Common myeloid progenitor, CD34-positive (primary cell): ENCODE measurements at regions not wholly inside any gene's neighbourhood (a gene's known extent, or its start where the extent isn't known, plus 50 kb on each side); places are given as distances from the start of the nearest gene placed in this dataset.

Experiments
- CTCF ChIA-PET: fragments of 350-600 bp; sonication (Branson Sonifier 250); formaldehyde crosslinking; loops from one replicate; lab custom pipeline; 2021; ENCODE audit warnings: antibody characterized with exemption; lab: Charles Lee
- POLR2A ChIA-PET: fragments of 350-600 bp; sonication (Branson Sonifier 250); formaldehyde crosslinking; loops from one replicate; lab custom pipeline; 2021; ENCODE audit warnings: antibody characterized with exemption; lab: Charles Lee
- DNase-seq, 3 donors: peaks; one replicate each; pipeline versions ENCODE4 v3.0.0 to v3.0.0-alpha.2; 2013
- H3K27ac ChIP-seq, 2 experiments: 1 replicate in 1 of 2; 2 replicates in 1 of 2; pipeline ENCODE4 v1.7.0; 2013; ENCODE audit warnings: inconsistent platforms in 2 of 2, low read length in 2 of 2, mild to moderate bottlenecking in 2 of 2, low read depth in 1 of 2, moderate library complexity in 1 of 2; ENCODE audit not compliant: severe bottlenecking in 2 of 2, insufficient read depth in 1 of 2, poor library complexity in 1 of 2
- H3K27me3 ChIP-seq, 5 experiments: replicated peaks in 2 of 5; 1 replicate in 3 of 5; 2 replicates in 2 of 5; pipeline versions ENCODE4 v1.6.1 to v1.7.0; 2013; ENCODE audit warnings: low read length in 4 of 5, mild to moderate bottlenecking in 2 of 5, moderate library complexity in 2 of 5, inconsistent platforms in 1 of 5; ENCODE audit not compliant: insufficient read depth in 5 of 5, control insufficient read depth in 4 of 5
- H3K36me3 ChIP-seq, 4 experiments: 1 replicate in 2 of 4; 2 replicates in 2 of 4; pipeline versions ENCODE4 v1.6.1 to v1.7.0; 2013; ENCODE audit warnings: low read length in 3 of 4, control low read depth in 1 of 4, mild to moderate bottlenecking in 1 of 4; ENCODE audit not compliant: control insufficient read depth in 4 of 4, insufficient read depth in 4 of 4
- H3K4me1 ChIP-seq, 4 experiments: 1 replicate in 3 of 4; 2 replicates in 1 of 4; pipeline versions ENCODE4 v1.6.1 to v1.7.1; 2013; ENCODE audit warnings: low read length in 3 of 4, mild to moderate bottlenecking in 3 of 4, control low read depth in 1 of 4, inconsistent platforms in 1 of 4, moderate library complexity in 1 of 4; ENCODE audit not compliant: control insufficient read depth in 4 of 4, insufficient read depth in 4 of 4; ENCODE audit errors: control extremely low read depth in 1 of 4
- H3K4me3 ChIP-seq, 7 experiments: 1 replicate in 4 of 7; 2 replicates in 3 of 7; pipeline versions ENCODE4 v1.5.1 to v1.7.0; 2013; ENCODE audit warnings: mild to moderate bottlenecking in 7 of 7, low read length in 6 of 7, moderate library complexity in 6 of 7, inconsistent platforms in 2 of 7, low read depth in 2 of 7, control low read depth in 1 of 7; ENCODE audit not compliant: insufficient read depth in 4 of 7, control insufficient read depth in 1 of 7; ENCODE audit errors: extremely low read depth in 1 of 7
- H3K9me3 ChIP-seq, 5 experiments: 1 replicate in 4 of 5; 2 replicates in 1 of 5; pipeline versions ENCODE4 v1.6.1 to v1.7.1; 2013; ENCODE audit warnings: low read length in 4 of 5, mild to moderate bottlenecking in 2 of 5, inconsistent platforms in 1 of 5, low read depth in 1 of 5, moderate library complexity in 1 of 5; ENCODE audit not compliant: control insufficient read depth in 4 of 5, insufficient read depth in 2 of 5; ENCODE audit errors: control extremely low read depth in 1 of 5
- WGBS: methylation state at CpG from one replicate; pipeline ENCODE4 v1.1.5; 2013; ENCODE audit not compliant: insufficient coverage; 5-methylcytosine and 5-hydroxymethylcytosine counted together

- no peak for DNase-seq
- ChIA-PET CTCF (no interaction called here), POLR2A (no interaction called here)
- Histone ChIP-seq H3K27ac (no peak overlapping the region), H3K4me1 (peaks cover 0 to 9% (median 6%) of the 10 kb centered on the region in 4 experiments), H3K9me3 (no peaks in the 10 kb centered on the region), H3K27me3 (no peaks in the 10 kb centered on the region), H3K4me3 (no peak overlapping the region), H3K36me3 (no peaks in the 10 kb centered on the region)
- 100% methylated on average over 1 of the region's 4 CpGs for WGBS
These were observed 907.4 kb upstream of the RAG2 start for GRCh38 chr11:37505406-37505805.

- Histone ChIP-seq H3K9me3 (no peaks in the 10 kb centered on the region), H3K4me1 (peaks cover 0 to 9% (median 6%) of the 10 kb centered on the region in 4 experiments), H3K4me3 (no peak overlapping the region), H3K27ac (no peak overlapping the region), H3K27me3 (no peaks in the 10 kb centered on the region), H3K36me3 (no peaks in the 10 kb centered on the region)
- POLR2A ChIA-PET = no interaction called here
- CTCF ChIA-PET = no interaction called here
- 100% methylated on average over 1 of the region's 3 CpGs for WGBS
- no peak for DNase-seq
These were observed 906.9 kb upstream of the RAG2 start for GRCh38 chr11:37504921-37505320.

GRCh38 chr11:37504060-37504611, 906.1 kb upstream of the RAG2 start:
- H3K27me3 ChIP-seq = no peaks in the 10 kb centered on the region
- POLR2A ChIA-PET = no interaction called here
- H3K4me1 ChIP-seq = peaks cover 0 to 9% (median 6%) of the 10 kb centered on the region in 4 experiments
- DNase-seq = peak in 2 of 3 donors; percentile 54 to 64
- no peak overlapping the region for H3K4me3 ChIP-seq
- H3K27ac ChIP-seq = no peak overlapping the region
- H3K9me3 ChIP-seq = no peaks in the 10 kb centered on the region
- 100% methylated on average over 1 of the region's 3 CpGs for WGBS
- no peaks in the 10 kb centered on the region for H3K36me3 ChIP-seq
- CTCF ChIA-PET = no interaction called here

GRCh38 chr11:37503411-37504059, 905.5 kb upstream of the RAG2 start:
- POLR2A ChIA-PET = no interaction called here
- WGBS = no CpG with 5 or more reads among the region's 2 CpGs
- H3K27ac ChIP-seq = no peak overlapping the region

GRCh38 chr11:37502202-37502601, 904.2 kb upstream of the RAG2 start:
- CTCF ChIA-PET = no interaction called here
- no CpG with 5 or more reads among the region's 2 CpGs for WGBS
- POLR2A ChIA-PET = no interaction called here
- Histone ChIP-seq H3K9me3 (peaks cover 0 to 1% (median 0%) of the 10 kb centered on the region in 5 experiments), H3K27ac (no peak overlapping the region), H3K4me1 (peaks cover 0 to 9% (median 6%) of the 10 kb centered on the region in 4 experiments), H3K4me3 (no peak overlapping the region), H3K27me3 (no peaks in the 10 kb centered on the region), H3K36me3 (no peaks in the 10 kb centered on the region)
- peak in 2 of 3 donors; percentile 32 to 36 for DNase-seq

More at GRCh38 chr11:37503411-37504059, 905.5 kb upstream of the RAG2 start:
- no peak for DNase-seq
- Histone ChIP-seq H3K27me3 (no peaks in the 10 kb centered on the region), H3K9me3 (no peaks in the 10 kb centered on the region), H3K4me3 (no peak overlapping the region), H3K4me1 (peaks cover 0 to 9% (median 6%) of the 10 kb centered on the region in 4 experiments), H3K36me3 (no peaks in the 10 kb centered on the region)
- CTCF ChIA-PET = no interaction called here

GRCh38 chr11:37500425-37500824, 902.4 kb upstream of the RAG2 start:
- Histone ChIP-seq H3K9me3 (peaks cover 0 to 1% (median 0%) of the 10 kb centered on the region in 5 experiments), H3K4me3 (no peak overlapping the region), H3K36me3 (no peaks in the 10 kb centered on the region), H3K27ac (no peak overlapping the region), H3K27me3 (no peaks in the 10 kb centered on the region), H3K4me1 (peaks cover 0 to 9% (median 6%) of the 10 kb centered on the region in 4 experiments)
- ChIA-PET CTCF (interaction anchor here (0.6 kb wide), 1 partner anchor 11 kb away, joined by 3 read pairs; no protein-coding TSS in a partner anchor), POLR2A (no interaction called here)
- no peak for DNase-seq
- WGBS = 97% methylated on average over 2 of the region's 2 CpGs

GRCh38 chr11:37497326-37497725, 899.3 kb upstream of the RAG2 start:
- ChIA-PET CTCF (no interaction called here), POLR2A (no interaction called here)
- no peaks in the 10 kb centered on the region for H3K36me3 ChIP-seq
- H3K27ac ChIP-seq = no peak overlapping the region
- WGBS = no CpG with 5 or more reads among the region's 1 CpG
- DNase-seq = no peak
- H3K27me3 ChIP-seq = no peaks in the 10 kb centered on the region
- no peaks in the 10 kb centered on the region for H3K4me1 ChIP-seq
- no peak overlapping the region for H3K4me3 ChIP-seq
- H3K9me3 ChIP-seq = peaks cover 0 to 1% (median 0%) of the 10 kb centered on the region in 5 experiments
